CD4-positive, alpha-beta T cell treated with Interleukin-6 for 4 hours (primary cell): ENCODE measurements at regions not wholly inside any gene's neighbourhood (a gene's known extent, or its start where the extent isn't known, plus 50 kb on each side); places are given as distances from the start of the nearest gene placed in this dataset.

Experiments
- DNase-seq: peaks from one replicate; pipeline ENCODE4 v3.0.0-alpha.2; 2020; ENCODE audit warnings: mixed read lengths

GRCh38 chr15:89421219-89421618 is 75.2 kb downstream of the RHCG start:
- DNase-seq, result no peak

GRCh38 chr15:89419370-89419984 is 76.9 kb downstream of the RHCG start:
- no peak for DNase-seq

GRCh38 chr15:89417206-89417725 is 79.1 kb downstream of the RHCG start:
- DNase-seq, result no peak

GRCh38 chr15:89416339-89417183 is 79.8 kb downstream of the RHCG start:
- DNase-seq, result peak; percentile 63

GRCh38 chr15:89414571-89414970 is 79.9 kb upstream of the POLG start:
- no peak for DNase-seq

GRCh38 chr15:89413877-89414276 is 79.3 kb upstream of the POLG start:
- DNase-seq, result no peak

- DNase-seq, result no peak
Observed at GRCh38 chr15:89412905-89413411, 78.3 kb upstream of the POLG start.

GRCh38 chr15:89410039-89410435 is 75.4 kb upstream of the POLG start:
- no peak for DNase-seq

GRCh38 chr15:89409184-89410038 is 74.8 kb upstream of the POLG start:
- DNase-seq, result no peak

- no peak for DNase-seq
Observed at GRCh38 chr15:89408372-89409183, 74.0 kb upstream of the POLG start.

GRCh38 chr15:89406940-89407607 is 72.5 kb upstream of the POLG start:
- no peak for DNase-seq

- DNase-seq, result no peak
Observed at GRCh38 chr15:89406218-89406939, 71.8 kb upstream of the POLG start.

- no peak for DNase-seq
Observed at GRCh38 chr15:89405494-89405893, 70.9 kb upstream of the POLG start.

- no peak for DNase-seq
Observed at GRCh38 chr15:89404023-89404422, 69.4 kb upstream of the POLG start.

- no peak for DNase-seq
Observed at GRCh38 chr15:89402518-89402805, 67.8 kb upstream of the POLG start.

GRCh38 chr15:89401631-89402517 is 67.2 kb upstream of the POLG start:
- no peak for DNase-seq

GRCh38 chr15:89400782-89401545 is 66.3 kb upstream of the POLG start:
- no peak for DNase-seq

- DNase-seq, result no peak
Observed at GRCh38 chr15:89400116-89400781, 65.6 kb upstream of the POLG start.
